Caco-2 (cell line): ENCODE measurements at regions not wholly inside any gene's neighbourhood (a gene's known extent, or its start where the extent isn't known, plus 50 kb on each side); places are given as distances from the start of the nearest gene placed in this dataset.
A peak's percentile ranks its signal among the peaks of the same experiment; 100 is the strongest.
"Not testable (repeated sequence)": the region's sequence is repeated elsewhere in the genome, so short reads cannot be mapped to it uniquely, and the experiment has no call there.

Experiments
- BruUV-seq: library from RNA; stranded (reverse); fragments of 400-500 nt; replicated peaks from 2 replicates; lab custom pipeline; 2021; lab: Mats Ljungman, UMichigan
- CTCF ChIA-PET: fragments of 300-600 bp; sonication (Branson Sonifier 250); formaldehyde crosslinking; loops from one replicate; lab custom pipeline; 2022; ENCODE audit warnings: antibody characterized with exemption; lab: Charles Lee
- POLR2A ChIA-PET: fragments of 300-600 bp; sonication (Branson Sonifier 250); formaldehyde crosslinking; loops from one replicate; lab custom pipeline; 2022; ENCODE audit warnings: antibody characterized with exemption; lab: Charles Lee
- DNase-seq, 2 experiments: peaks; one replicate each; pipeline versions ENCODE4 v3.0.0 to v3.0.0-alpha.2; 2020 to 2022
- H3K27me3 ChIP-seq: replicated peaks from 2 replicates; pipeline ENCODE4 v1.6.0; 2011; ENCODE audit warnings: low read length; ENCODE audit not compliant: control insufficient read depth, insufficient read depth
- H3K36me3 ChIP-seq: 2 replicates; pipeline ENCODE4 v1.5.1; 2011; ENCODE audit warnings: low read length; ENCODE audit not compliant: control insufficient read depth, insufficient read depth
- H3K4me1 ChIP-seq: fragments of 250-450 bp; sonication (Bioruptor Pico); 2 replicates; pipeline ENCODE4 v1.5.1; 2020; ENCODE audit warnings: mild to moderate bottlenecking
- H3K4me3 ChIP-seq: 2 replicates; pipeline ENCODE4 v1.5.1; 2011; ENCODE audit warnings: low read depth, mild to moderate bottlenecking, control low read depth, low read length
- H3K9me3 ChIP-seq: fragments of 250-450 bp; sonication (Bioruptor Pico); 2 replicates; pipeline ENCODE4 v1.5.1; 2020; ENCODE audit warnings: mild to moderate bottlenecking, moderate library complexity
- H3K27ac Mint-ChIP-seq: one replicate; pipeline ENCODE4 v1.8.0; 2022; ENCODE audit warnings: mixed read lengths; ENCODE audit not compliant: unreplicated experiment
- H3K27me3 Mint-ChIP-seq: one replicate; pipeline ENCODE4 v1.8.0; 2022; ENCODE audit warnings: mixed read lengths; ENCODE audit not compliant: insufficient read depth, unreplicated experiment
- H3K36me3 Mint-ChIP-seq: one replicate; pipeline ENCODE4 v1.8.0; 2022; ENCODE audit warnings: mild to moderate bottlenecking, mixed read lengths; ENCODE audit not compliant: insufficient read depth, unreplicated experiment
- H3K4me1 Mint-ChIP-seq: one replicate; pipeline ENCODE4 v1.8.0; 2022; ENCODE audit warnings: low read depth, mixed read lengths; ENCODE audit not compliant: unreplicated experiment
- H3K4me3 Mint-ChIP-seq: one replicate; pipeline ENCODE4 v1.8.0; 2022; ENCODE audit warnings: mild to moderate bottlenecking, moderate library complexity, mixed read lengths; ENCODE audit not compliant: unreplicated experiment
- H3K9me3 Mint-ChIP-seq: one replicate; pipeline ENCODE4 v1.8.0; 2022; ENCODE audit warnings: mixed read lengths; ENCODE audit not compliant: unreplicated experiment
- intact Hi-C: fragments of 100-400 bp; cut with micrococcal nuclease; formaldehyde crosslinking; loops from one replicate; pipeline ENCODE4 v1.10.0; 2022; ENCODE audit not compliant: unreplicated experiment

DNA sequence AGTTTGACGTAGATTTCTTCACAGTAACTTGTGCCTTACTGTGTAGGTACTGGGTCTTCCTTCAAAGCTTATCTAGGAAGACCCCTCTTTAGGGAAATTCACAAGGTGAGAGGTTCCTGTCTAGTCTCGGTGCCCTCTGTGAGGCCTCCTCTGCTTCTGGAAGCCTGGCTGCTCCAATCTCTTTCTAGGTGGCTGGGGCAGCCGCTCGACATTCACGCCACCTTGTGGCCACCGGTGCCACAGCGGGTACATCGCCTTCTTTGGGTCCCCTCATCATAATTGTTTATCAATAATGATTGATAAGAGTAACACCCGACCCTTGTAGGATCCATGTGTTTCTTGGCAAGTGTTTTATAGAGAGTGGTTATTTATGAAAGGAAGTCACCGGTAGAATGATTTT, 80.8 kb upstream of the GOLGA6L22 start:
- DNase-seq, H3K27me3 Mint-ChIP-seq, H3K9me3 ChIP-seq, BruUV-seq, H3K4me3 ChIP-seq, intact Hi-C loops, H3K27me3 ChIP-seq, CTCF ChIA-PET, H3K4me1 ChIP-seq, H3K36me3 ChIP-seq, H3K4me1 Mint-ChIP-seq, H3K27ac Mint-ChIP-seq, H3K4me3 Mint-ChIP-seq, H3K36me3 Mint-ChIP-seq, POLR2A ChIA-PET, H3K9me3 Mint-ChIP-seq: not testable (repeated sequence)

DNA sequence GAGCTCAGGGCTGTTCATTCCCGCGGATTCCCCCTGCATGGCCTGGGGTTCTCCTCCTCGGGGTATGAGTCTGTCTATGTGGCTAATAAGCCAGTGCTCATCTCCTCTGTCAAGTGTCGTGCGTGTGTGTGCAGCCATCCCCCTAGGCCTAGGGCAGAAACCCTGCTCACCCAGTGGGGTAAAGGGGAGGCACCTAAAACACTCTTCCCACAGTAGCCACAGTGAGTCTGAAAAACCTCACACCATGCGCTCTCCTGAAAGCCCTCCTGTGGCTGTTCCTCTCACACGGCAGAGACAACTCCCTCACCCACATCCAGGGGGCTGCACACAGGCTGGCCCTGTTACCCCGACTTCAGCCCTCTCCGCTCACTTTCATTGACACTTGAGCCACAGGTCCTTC, 71.0 kb upstream of the GOLGA6L22 start:
- H3K4me1 ChIP-seq, POLR2A ChIA-PET, H3K4me1 Mint-ChIP-seq, H3K27ac Mint-ChIP-seq, H3K9me3 ChIP-seq, BruUV-seq, H3K36me3 Mint-ChIP-seq, intact Hi-C loops, H3K27me3 ChIP-seq, H3K4me3 Mint-ChIP-seq, CTCF ChIA-PET, DNase-seq, H3K36me3 ChIP-seq, H3K9me3 Mint-ChIP-seq, H3K27me3 Mint-ChIP-seq, H3K4me3 ChIP-seq: not testable (repeated sequence)

DNA sequence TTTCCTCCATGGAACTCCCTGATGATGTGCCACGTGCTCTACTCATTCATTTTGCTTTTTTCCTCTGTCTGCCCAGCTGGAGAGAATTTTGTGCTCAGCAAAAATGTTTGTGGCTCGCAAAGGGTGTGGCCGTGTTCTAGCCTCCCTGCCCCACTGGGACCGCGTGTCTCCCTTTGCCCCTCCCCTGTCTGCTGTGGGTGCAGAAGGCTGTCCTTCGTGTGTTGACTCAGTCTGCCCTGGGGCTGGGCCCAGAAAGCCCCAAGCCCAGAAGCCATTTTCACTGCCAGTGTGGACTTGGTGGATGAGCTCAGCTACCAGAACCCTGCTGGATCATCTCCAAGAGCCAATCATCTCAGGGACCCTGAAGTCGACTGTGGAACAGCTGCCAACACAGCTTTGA, 70.3 kb upstream of the GOLGA6L22 start:
- H3K4me3 Mint-ChIP-seq, H3K27ac Mint-ChIP-seq, H3K4me3 ChIP-seq, H3K36me3 Mint-ChIP-seq, POLR2A ChIA-PET, BruUV-seq, CTCF ChIA-PET, H3K4me1 ChIP-seq, H3K36me3 ChIP-seq, DNase-seq, H3K27me3 ChIP-seq, H3K4me1 Mint-ChIP-seq, H3K27me3 Mint-ChIP-seq, H3K9me3 ChIP-seq, H3K9me3 Mint-ChIP-seq, intact Hi-C loops: not testable (repeated sequence)

DNA sequence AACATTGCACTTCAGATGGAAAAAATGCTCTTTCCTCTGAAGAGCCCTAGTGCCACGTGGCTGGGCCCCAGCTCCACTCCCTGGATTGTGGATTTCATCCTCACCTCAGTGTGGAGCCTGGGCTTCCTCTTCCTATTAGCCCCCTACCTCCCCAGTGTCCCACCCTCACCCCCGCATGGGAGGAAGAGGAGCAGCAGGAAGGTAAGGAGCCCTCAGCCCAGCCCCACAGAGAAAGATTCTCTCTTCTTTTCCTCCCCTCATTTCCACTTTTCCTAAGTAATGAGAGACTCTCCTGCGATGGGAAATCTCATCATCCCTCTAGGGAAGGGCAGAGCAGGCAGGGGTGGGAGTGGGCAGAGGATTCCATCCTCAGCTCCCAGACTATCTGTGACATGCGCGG, 57.5 kb upstream of the GOLGA6L22 start:
- CTCF ChIA-PET, H3K27me3 ChIP-seq, H3K27ac Mint-ChIP-seq, BruUV-seq, intact Hi-C loops, H3K4me1 ChIP-seq, H3K36me3 Mint-ChIP-seq, H3K36me3 ChIP-seq, H3K4me1 Mint-ChIP-seq, POLR2A ChIA-PET, H3K9me3 ChIP-seq, H3K9me3 Mint-ChIP-seq, H3K27me3 Mint-ChIP-seq, H3K4me3 ChIP-seq, H3K4me3 Mint-ChIP-seq: not testable (repeated sequence)
- peak in 1 of 2 experiments; percentile 24 for DNase-seq

DNA sequence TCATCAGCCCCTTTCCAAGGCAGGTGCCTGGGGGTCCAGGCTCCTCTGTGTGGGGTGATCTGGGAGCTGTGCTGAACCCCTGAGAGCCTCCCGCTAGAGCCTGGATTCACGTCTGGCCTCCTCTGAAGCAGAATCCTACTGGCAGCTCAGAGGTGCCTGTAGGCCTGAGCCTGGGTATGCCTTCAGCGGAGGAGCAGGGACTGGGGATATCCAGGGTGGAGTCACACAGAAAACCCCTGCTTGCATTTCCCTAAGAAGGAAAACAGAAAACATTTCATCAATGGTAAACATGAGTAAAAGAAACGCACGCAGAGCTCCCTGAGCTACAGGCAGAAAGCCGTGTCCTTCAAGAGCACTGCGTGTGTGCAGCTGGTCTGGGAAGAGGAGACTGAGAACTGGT, 57.0 kb upstream of the GOLGA6L22 start:
- H3K36me3 ChIP-seq, H3K4me3 ChIP-seq, CTCF ChIA-PET, intact Hi-C loops, POLR2A ChIA-PET, H3K4me1 ChIP-seq, H3K27me3 ChIP-seq, H3K9me3 ChIP-seq, H3K27ac Mint-ChIP-seq, H3K27me3 Mint-ChIP-seq, H3K9me3 Mint-ChIP-seq, BruUV-seq, H3K4me1 Mint-ChIP-seq, H3K4me3 Mint-ChIP-seq, H3K36me3 Mint-ChIP-seq: not testable (repeated sequence)
- DNase-seq = peak in 1 of 2 experiments; percentile 30

DNA sequence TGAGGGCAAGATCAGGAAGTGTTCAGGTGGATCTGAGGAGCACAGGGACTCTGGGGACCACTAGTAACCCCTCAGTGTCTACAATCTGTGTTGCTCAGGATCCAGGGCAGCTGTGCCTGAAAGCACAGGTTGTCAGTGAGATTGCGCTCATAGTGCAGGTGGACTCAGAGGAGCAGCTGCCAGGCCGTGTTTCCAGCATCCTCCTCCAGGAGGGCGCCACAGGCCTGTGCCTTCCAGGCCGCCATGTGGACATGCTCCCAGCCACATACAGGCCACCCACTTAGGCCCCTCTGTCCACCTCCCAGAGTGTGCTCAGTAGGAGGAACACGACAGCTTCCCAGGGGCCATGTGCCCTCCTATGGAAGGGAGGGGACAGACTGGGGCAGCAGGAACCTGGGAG, 52.9 kb upstream of the GOLGA6L22 start:
- H3K4me1 ChIP-seq, H3K4me3 ChIP-seq, H3K36me3 Mint-ChIP-seq, H3K27me3 Mint-ChIP-seq, H3K36me3 ChIP-seq, H3K4me3 Mint-ChIP-seq, CTCF ChIA-PET, H3K27ac Mint-ChIP-seq, POLR2A ChIA-PET, H3K4me1 Mint-ChIP-seq, H3K9me3 ChIP-seq, H3K27me3 ChIP-seq, DNase-seq, intact Hi-C loops, H3K9me3 Mint-ChIP-seq, BruUV-seq: not testable (repeated sequence)
